ENCODE measurements at regions not wholly inside any gene's neighbourhood (a gene's known extent, or its start where the extent isn't known, plus 50 kb on each side); places are given as distances from the start of the nearest gene placed in this dataset.

- Histone ChIP-seq H3K27ac (ENCODE audit: low read depth, low read length) (no peak overlapping the region), H3K4me3 (ENCODE audit: low read depth in 1 of 5, low read length in 5 of 5) (peak overlapping the region in 3 of 5 donors; percentile 15 to 54 (median 19)), H3K9ac (ENCODE audit: low read length in 5 of 5) (no peak overlapping the region), H3K27me3 (ENCODE audit: control insufficient read depth in 5 of 5, insufficient read depth in 4 of 5, low read length in 5 of 5) (no peaks in the 10 kb centered on the region), H3K4me1 (ENCODE audit: control insufficient read depth in 5 of 5, insufficient read depth in 5 of 5, low read length in 5 of 5) (peaks cover 0 to 14% (median 3%) of the 10 kb centered on the region in 5 donors), H3K36me3 (ENCODE audit: control insufficient read depth in 5 of 5, insufficient read depth in 5 of 5, low read length in 5 of 5) (no peaks in the 10 kb centered on the region), H3K9me3 (ENCODE audit: control insufficient read depth in 5 of 5, low read length in 5 of 5) (no peaks in the 10 kb centered on the region)
These were observed 181.1 kb upstream of the WDFY3 start for GRCh38 chr4:85147481-85148076.

GRCh38 chr4:85149676-85150075, 183.2 kb upstream of the WDFY3 start:
- no peaks in the 10 kb centered on the region for H3K36me3 ChIP-seq (ENCODE audit: control insufficient read depth in 5 of 5, insufficient read depth in 5 of 5, low read length in 5 of 5)
- peaks cover 0 to 10% (median 3%) of the 10 kb centered on the region in 5 donors for H3K4me1 ChIP-seq (ENCODE audit: control insufficient read depth in 5 of 5, insufficient read depth in 5 of 5, low read length in 5 of 5)
- H3K4me3 ChIP-seq (ENCODE audit: low read depth in 1 of 5, low read length in 5 of 5), result no peak overlapping the region
- H3K9ac ChIP-seq (ENCODE audit: low read length in 5 of 5), result no peak overlapping the region
- H3K27me3 ChIP-seq (ENCODE audit: control insufficient read depth in 5 of 5, insufficient read depth in 4 of 5, low read length in 5 of 5), result no peaks in the 10 kb centered on the region
- no peaks in the 10 kb centered on the region for H3K9me3 ChIP-seq (ENCODE audit: control insufficient read depth in 5 of 5, low read length in 5 of 5)
- no peak overlapping the region for H3K27ac ChIP-seq (ENCODE audit: low read depth, low read length)

DNA sequence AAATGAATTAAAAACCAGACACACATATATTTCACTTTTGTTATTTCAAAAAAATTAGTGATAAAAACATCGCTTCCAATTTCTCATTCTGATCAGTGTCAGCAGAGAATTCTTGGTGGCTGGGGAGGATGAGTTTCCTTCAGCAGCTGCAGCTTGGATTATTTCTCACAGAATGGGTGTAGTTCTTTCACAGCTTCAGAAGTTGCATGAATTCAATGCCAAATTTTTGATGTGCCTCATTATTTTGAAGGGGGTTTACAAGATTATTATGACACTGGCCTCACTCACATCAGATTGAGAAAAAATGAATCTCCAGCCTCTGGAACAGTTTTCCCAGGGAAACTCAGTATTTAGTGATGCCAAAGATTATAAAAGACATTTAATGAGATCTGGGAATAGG, 184.9 kb upstream of the WDFY3 start:
- H3K4me3 ChIP-seq (ENCODE audit: low read depth in 1 of 5, low read length in 5 of 5), result no peak overlapping the region
- H3K4me1 ChIP-seq (ENCODE audit: control insufficient read depth in 5 of 5, insufficient read depth in 5 of 5, low read length in 5 of 5), result peaks cover 0 to 10% (median 3%) of the 10 kb centered on the region in 5 donors
- H3K36me3 ChIP-seq (ENCODE audit: control insufficient read depth in 5 of 5, insufficient read depth in 5 of 5, low read length in 5 of 5), result no peaks in the 10 kb centered on the region
- H3K9me3 ChIP-seq (ENCODE audit: control insufficient read depth in 5 of 5, low read length in 5 of 5), result no peaks in the 10 kb centered on the region
- no peaks in the 10 kb centered on the region for H3K27me3 ChIP-seq (ENCODE audit: control insufficient read depth in 5 of 5, insufficient read depth in 4 of 5, low read length in 5 of 5)
- H3K9ac ChIP-seq (ENCODE audit: low read length in 5 of 5), result no peak overlapping the region
- H3K27ac ChIP-seq (ENCODE audit: low read depth, low read length), result no peak overlapping the region

DNA sequence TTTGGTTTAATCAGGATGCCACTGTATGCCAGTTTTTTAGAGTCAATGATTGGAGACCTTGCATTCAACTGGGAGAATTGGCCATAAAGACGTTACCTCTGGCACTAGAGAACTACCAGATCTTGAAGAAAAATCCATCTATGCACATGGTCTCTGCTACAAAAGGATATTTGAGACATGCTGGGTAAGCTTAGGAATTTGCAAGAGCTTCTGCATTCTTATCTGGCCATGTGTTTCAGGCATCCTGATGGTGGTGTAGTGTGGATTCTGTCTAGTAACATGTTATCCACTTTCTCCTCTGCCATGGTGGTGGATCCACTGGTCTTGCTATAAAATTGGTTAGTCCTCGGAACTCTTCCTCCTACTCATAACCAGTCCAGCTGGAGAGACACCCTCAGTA, 185.3 kb upstream of the WDFY3 start:
- Histone ChIP-seq H3K9ac (ENCODE audit: low read length in 5 of 5) (no peak overlapping the region), H3K27ac (ENCODE audit: low read depth, low read length) (no peak overlapping the region), H3K36me3 (ENCODE audit: control insufficient read depth in 5 of 5, insufficient read depth in 5 of 5, low read length in 5 of 5) (no peaks in the 10 kb centered on the region), H3K4me1 (ENCODE audit: control insufficient read depth in 5 of 5, insufficient read depth in 5 of 5, low read length in 5 of 5) (peaks cover 0 to 10% (median 3%) of the 10 kb centered on the region in 5 donors), H3K9me3 (ENCODE audit: control insufficient read depth in 5 of 5, low read length in 5 of 5) (no peaks in the 10 kb centered on the region), H3K27me3 (ENCODE audit: control insufficient read depth in 5 of 5, insufficient read depth in 4 of 5, low read length in 5 of 5) (no peaks in the 10 kb centered on the region), H3K4me3 (ENCODE audit: low read depth in 1 of 5, low read length in 5 of 5) (no peak overlapping the region)

- Histone ChIP-seq H3K27ac (ENCODE audit: low read depth, low read length) (no peak overlapping the region), H3K9ac (ENCODE audit: low read length in 5 of 5) (no peak overlapping the region)
These were observed 186.0 kb upstream of the WDFY3 start for GRCh38 chr4:85152480-85152879.

DNA sequence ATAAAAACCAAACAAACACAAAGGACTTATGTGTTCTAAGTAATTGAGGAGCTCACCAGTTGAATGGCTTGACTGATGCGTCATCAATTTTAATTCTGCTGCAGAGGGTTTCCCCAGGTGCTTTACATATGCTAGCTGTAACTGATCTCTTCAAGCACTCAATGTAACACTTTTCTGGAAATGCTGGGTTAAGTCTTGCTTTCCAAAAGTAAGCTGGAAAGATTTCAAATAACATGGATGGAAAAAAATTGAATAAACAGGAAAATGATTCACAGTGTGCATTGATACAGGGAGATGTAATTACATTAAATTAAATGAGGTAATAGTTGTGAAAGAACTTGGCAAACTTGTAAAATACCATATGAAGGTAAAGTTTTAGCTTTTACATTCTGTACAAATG, 186.7 kb upstream of the WDFY3 start:
- no peak overlapping the region for H3K9ac ChIP-seq (ENCODE audit: low read length in 5 of 5)
- no peaks in the 10 kb centered on the region for H3K36me3 ChIP-seq (ENCODE audit: control insufficient read depth in 5 of 5, insufficient read depth in 5 of 5, low read length in 5 of 5)
- peaks cover 0 to 3% (median 0%) of the 10 kb centered on the region in 5 donors for H3K4me1 ChIP-seq (ENCODE audit: control insufficient read depth in 5 of 5, insufficient read depth in 5 of 5, low read length in 5 of 5)
- no peaks in the 10 kb centered on the region for H3K27me3 ChIP-seq (ENCODE audit: control insufficient read depth in 5 of 5, insufficient read depth in 4 of 5, low read length in 5 of 5)
- H3K9me3 ChIP-seq (ENCODE audit: control insufficient read depth in 5 of 5, low read length in 5 of 5), result no peaks in the 10 kb centered on the region
- H3K27ac ChIP-seq (ENCODE audit: low read depth, low read length), result no peak overlapping the region
- no peak overlapping the region for H3K4me3 ChIP-seq (ENCODE audit: low read depth in 1 of 5, low read length in 5 of 5)

More at GRCh38 chr4:85152480-85152879, 186.0 kb upstream of the WDFY3 start:
- Histone ChIP-seq H3K4me3 (ENCODE audit: low read depth in 1 of 5, low read length in 5 of 5) (no peak overlapping the region), H3K36me3 (ENCODE audit: control insufficient read depth in 5 of 5, insufficient read depth in 5 of 5, low read length in 5 of 5) (no peaks in the 10 kb centered on the region), H3K9me3 (ENCODE audit: control insufficient read depth in 5 of 5, low read length in 5 of 5) (no peaks in the 10 kb centered on the region), H3K4me1 (ENCODE audit: control insufficient read depth in 5 of 5, insufficient read depth in 5 of 5, low read length in 5 of 5) (peaks cover 0 to 7% (median 3%) of the 10 kb centered on the region in 5 donors), H3K27me3 (ENCODE audit: control insufficient read depth in 5 of 5, insufficient read depth in 4 of 5, low read length in 5 of 5) (no peaks in the 10 kb centered on the region)

DNA sequence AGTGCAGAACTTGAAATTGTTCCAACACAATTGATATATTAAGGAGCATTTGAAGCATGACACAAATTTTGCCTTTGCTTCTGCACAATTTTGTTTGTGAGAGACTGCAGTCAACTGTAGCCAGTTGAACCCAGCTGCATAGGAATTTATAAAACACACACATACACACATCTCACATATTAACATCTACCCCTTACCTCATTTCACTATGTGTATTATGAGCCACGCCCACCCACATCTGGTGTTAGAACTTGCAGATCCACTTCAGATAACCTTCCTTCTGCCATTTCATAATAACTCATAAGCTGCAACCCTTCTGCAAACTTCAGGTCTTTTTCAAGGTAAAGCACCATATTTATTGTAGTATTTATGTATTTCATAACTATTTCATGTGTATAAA, 188.1 kb upstream of the WDFY3 start:
- Histone ChIP-seq H3K4me3 (ENCODE audit: low read depth in 1 of 5, low read length in 5 of 5) (no peak overlapping the region), H3K9me3 (ENCODE audit: control insufficient read depth in 5 of 5, low read length in 5 of 5) (no peaks in the 10 kb centered on the region)

DNA sequence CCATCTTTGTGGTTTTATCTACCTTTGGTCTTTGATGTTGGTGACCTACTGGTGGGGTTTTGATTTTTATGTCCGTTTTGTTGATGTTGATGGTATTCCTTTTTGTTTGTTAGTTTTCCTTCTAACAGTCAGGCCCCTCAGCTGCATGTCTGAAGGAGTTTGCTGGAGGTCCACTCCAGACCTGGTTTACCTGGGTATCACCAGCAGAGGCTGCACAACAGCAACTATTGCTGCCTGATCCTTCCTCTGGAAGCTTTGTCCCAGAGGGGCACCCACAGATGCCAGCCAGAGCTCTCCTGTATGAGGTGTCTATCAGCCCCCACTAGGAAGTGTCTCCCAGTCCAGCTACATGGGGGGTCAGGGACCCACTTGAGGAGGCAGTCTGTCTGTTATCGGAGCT, 199.3 kb upstream of the WDFY3 start:
- no peak overlapping the region for H3K4me3 ChIP-seq (ENCODE audit: low read depth in 1 of 5, low read length in 5 of 5)
- no peak overlapping the region for H3K9ac ChIP-seq (ENCODE audit: low read length in 5 of 5)
- H3K36me3 ChIP-seq (ENCODE audit: control insufficient read depth in 5 of 5, insufficient read depth in 5 of 5, low read length in 5 of 5), result no peaks in the 10 kb centered on the region
- H3K27me3 ChIP-seq (ENCODE audit: control insufficient read depth in 5 of 5, insufficient read depth in 4 of 5, low read length in 5 of 5), result no peaks in the 10 kb centered on the region
- H3K4me1 ChIP-seq (ENCODE audit: control insufficient read depth in 5 of 5, insufficient read depth in 5 of 5, low read length in 5 of 5), result no peaks in the 10 kb centered on the region
- H3K9me3 ChIP-seq (ENCODE audit: control insufficient read depth in 5 of 5, low read length in 5 of 5), result peaks cover 0 to 2% (median 0%) of the 10 kb centered on the region in 5 donors
- no peak overlapping the region for H3K27ac ChIP-seq (ENCODE audit: low read depth, low read length)

More for the DNA sequence above, 188.1 kb upstream of the WDFY3 start:
- no peaks in the 10 kb centered on the region for H3K36me3 ChIP-seq (ENCODE audit: control insufficient read depth in 5 of 5, insufficient read depth in 5 of 5, low read length in 5 of 5)
- peaks cover 0 to 3% (median 0%) of the 10 kb centered on the region in 5 donors for H3K4me1 ChIP-seq (ENCODE audit: control insufficient read depth in 5 of 5, insufficient read depth in 5 of 5, low read length in 5 of 5)
- H3K27ac ChIP-seq (ENCODE audit: low read depth, low read length), result no peak overlapping the region
- H3K9ac ChIP-seq (ENCODE audit: low read length in 5 of 5), result no peak overlapping the region
- H3K27me3 ChIP-seq (ENCODE audit: control insufficient read depth in 5 of 5, insufficient read depth in 4 of 5, low read length in 5 of 5), result no peaks in the 10 kb centered on the region

DNA sequence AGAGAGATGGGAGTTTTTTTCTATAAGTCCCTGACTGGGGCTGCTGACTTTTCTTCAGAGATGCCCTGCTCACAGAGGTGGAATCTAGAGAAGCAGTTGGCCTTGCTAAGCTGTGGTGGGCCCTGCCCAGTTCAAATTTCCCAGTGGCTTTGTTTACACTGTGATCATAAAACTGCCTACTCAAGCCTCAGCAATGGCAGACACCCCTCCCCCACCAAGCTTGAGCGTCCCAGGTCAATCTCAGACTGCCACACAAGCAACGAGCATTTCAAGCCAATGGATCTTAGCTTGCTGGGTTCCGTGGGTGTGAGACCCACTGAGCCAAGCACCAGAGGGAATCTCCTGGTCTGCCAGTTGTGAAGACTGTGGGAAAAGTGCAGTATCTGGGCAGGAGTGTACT, 199.8 kb upstream of the WDFY3 start:
- H3K9ac ChIP-seq (ENCODE audit: low read length in 5 of 5), result no peak overlapping the region
- H3K9me3 ChIP-seq (ENCODE audit: control insufficient read depth in 5 of 5, low read length in 5 of 5), result peaks cover 0 to 2% (median 0%) of the 10 kb centered on the region in 5 donors
- no peaks in the 10 kb centered on the region for H3K27me3 ChIP-seq (ENCODE audit: control insufficient read depth in 5 of 5, insufficient read depth in 4 of 5, low read length in 5 of 5)
- no peak overlapping the region for H3K27ac ChIP-seq (ENCODE audit: low read depth, low read length)
- no peaks in the 10 kb centered on the region for H3K4me1 ChIP-seq (ENCODE audit: control insufficient read depth in 5 of 5, insufficient read depth in 5 of 5, low read length in 5 of 5)
- no peak overlapping the region for H3K4me3 ChIP-seq (ENCODE audit: low read depth in 1 of 5, low read length in 5 of 5)
- H3K36me3 ChIP-seq (ENCODE audit: control insufficient read depth in 5 of 5, insufficient read depth in 5 of 5, low read length in 5 of 5), result no peaks in the 10 kb centered on the region

DNA sequence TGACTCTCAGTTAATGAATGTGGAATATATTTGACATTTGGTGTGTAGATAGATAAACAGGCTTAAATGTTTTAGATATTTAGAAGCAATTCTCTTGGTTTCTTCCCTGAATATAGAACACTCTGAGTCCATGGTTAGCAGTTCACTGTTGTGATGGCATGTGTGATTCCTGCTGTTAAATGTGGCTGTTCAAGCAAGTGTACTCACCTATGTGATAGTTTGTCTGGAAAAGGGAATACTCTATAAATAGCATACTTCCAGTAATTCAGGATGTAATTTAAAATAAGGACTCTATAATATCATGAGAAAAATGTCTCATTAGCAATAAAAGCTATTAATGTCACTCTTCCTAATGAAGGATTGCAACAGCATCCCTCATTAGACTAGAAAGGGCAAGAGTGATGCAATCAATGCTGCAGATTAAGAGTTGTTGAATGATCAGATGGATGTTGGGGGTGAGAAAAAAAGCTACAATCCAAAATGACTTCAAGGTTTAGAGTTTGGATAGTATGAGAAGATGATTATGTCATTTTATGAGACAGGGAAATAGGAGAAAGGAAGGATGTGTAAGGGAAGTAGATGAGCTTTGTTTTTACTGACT, 201.8 kb upstream of the WDFY3 start:
- no peak overlapping the region for H3K9ac ChIP-seq (ENCODE audit: low read length in 5 of 5)
- no peaks in the 10 kb centered on the region for H3K36me3 ChIP-seq (ENCODE audit: control insufficient read depth in 5 of 5, insufficient read depth in 5 of 5, low read length in 5 of 5)
- no peaks in the 10 kb centered on the region for H3K27me3 ChIP-seq (ENCODE audit: control insufficient read depth in 5 of 5, insufficient read depth in 4 of 5, low read length in 5 of 5)
- H3K4me1 ChIP-seq (ENCODE audit: control insufficient read depth in 5 of 5, insufficient read depth in 5 of 5, low read length in 5 of 5), result no peaks in the 10 kb centered on the region
- H3K4me3 ChIP-seq (ENCODE audit: low read depth in 1 of 5, low read length in 5 of 5), result no peak overlapping the region
- H3K27ac ChIP-seq (ENCODE audit: low read depth, low read length), result no peak overlapping the region
- peaks cover 0 to 2% (median 0%) of the 10 kb centered on the region in 5 donors for H3K9me3 ChIP-seq (ENCODE audit: control insufficient read depth in 5 of 5, low read length in 5 of 5)
